Bronchial epithelial cell (primary cell): ENCODE measurements at regions not wholly inside any gene's neighbourhood (a gene's known extent, or its start where the extent isn't known, plus 50 kb on each side); places are given as distances from the start of the nearest gene placed in this dataset.

Source experiments
- DNase-seq: peaks from one replicate; pipeline ENCODE4 v3.0.0-alpha.2; 2010; ENCODE audit warnings: low read depth
- FAIRE-seq: peaks from 2 replicates; lab custom pipeline; 2011; peaks lifted over from hg19 to GRCh38; lab: Jason Lieb, UNC
- H3K27me3 ChIP-seq: 2 replicates; pipeline ENCODE4 v1.5.1; 2011; ENCODE audit warnings: low read length; ENCODE audit not compliant: control insufficient read depth, insufficient read depth
- H3K36me3 ChIP-seq: 2 replicates; pipeline ENCODE4 v1.5.1; 2011; ENCODE audit warnings: low read length; ENCODE audit not compliant: control insufficient read depth, insufficient read depth
- H3K4me3 ChIP-seq: 2 replicates; pipeline ENCODE4 v1.5.1; 2011; ENCODE audit warnings: mild to moderate bottlenecking, low read depth, low read length, control low read depth
- CTCF ChIP-seq: IDR thresholded peaks from 2 replicates; pipeline ENCODE4 v1.5.1; 2011; ENCODE audit warnings: mild to moderate bottlenecking, moderate library complexity, low read length, control low read depth, inconsistent platforms; ENCODE audit not compliant: insufficient read depth, severe bottlenecking

- H3K27me3 ChIP-seq, result peaks cover 5% of the 10 kb centered on the region
- DNase-seq (peak; percentile 34), FAIRE-seq (no peak)
- TF ChIP-seq CTCF, result peak; percentile 35
- H3K4me3 ChIP-seq, result no peak overlapping the region
- no peaks in the 10 kb centered on the region for H3K36me3 ChIP-seq
These were observed 194.2 kb downstream of the UACA start for GRCh38 chr15:70569091-70569713.

DNA sequence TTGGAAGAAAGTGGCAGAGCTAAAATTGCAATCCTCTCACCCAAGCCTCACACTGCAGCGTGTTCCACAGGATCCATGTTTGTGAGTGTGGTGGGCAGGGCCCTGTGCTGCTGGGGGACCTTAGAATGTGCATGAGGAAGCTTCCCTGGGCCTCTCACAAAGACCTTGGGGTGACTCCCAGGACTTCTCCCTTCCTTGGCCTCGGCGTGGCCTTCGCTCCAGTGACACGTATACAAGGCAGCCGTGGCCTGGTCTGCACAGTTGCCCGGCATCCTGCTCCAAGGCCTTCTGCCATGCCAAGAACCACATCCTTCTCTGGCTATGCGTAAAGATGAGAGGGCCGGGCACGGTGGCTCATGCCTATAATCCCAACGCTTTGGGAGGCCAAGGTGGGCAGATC is 196.4 kb downstream of the UACA start:
- FAIRE-seq, result no peak

DNA sequence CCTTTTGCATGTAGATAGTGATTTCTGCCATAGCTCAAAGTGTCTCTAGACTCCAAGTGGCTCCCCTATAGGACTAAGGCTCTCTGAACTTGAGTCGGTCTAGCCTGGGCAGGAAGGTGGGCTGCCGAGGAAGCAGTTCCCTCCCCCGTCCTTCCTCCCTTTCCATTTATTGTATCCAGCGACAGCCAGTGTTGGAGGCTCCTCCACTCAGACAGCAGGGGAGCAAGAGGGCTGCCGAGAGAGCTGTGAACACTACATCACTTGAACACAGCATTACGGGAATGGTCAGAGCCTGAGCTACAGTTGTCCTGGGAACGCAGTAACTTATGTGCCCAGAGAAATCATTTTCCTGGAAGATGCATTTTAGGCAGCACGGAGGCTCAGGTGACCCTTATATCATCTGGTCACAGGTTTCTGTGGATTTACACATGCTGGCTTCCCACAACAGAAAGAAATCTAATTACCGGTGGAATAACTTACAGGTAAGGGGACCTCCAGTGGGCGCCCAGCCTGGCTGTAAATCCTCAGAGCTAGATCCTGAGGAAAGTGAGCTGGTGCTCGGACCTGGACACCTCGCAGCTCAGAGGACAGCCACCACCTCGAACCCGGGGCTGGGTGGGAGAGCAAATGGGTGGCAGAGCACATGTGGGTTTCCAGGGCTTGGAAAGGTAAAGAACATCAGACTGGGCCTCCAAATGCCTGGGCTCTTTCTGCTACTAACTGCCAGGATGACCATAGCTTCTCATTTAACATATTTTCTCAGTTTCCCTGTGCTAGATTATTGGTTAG is 197.1 kb downstream of the UACA start:
- TF ChIP-seq CTCF, result no peak
- no peak overlapping the region for H3K4me3 ChIP-seq
- H3K36me3 ChIP-seq, result no peaks in the 10 kb centered on the region
- DNase-seq (no peak), FAIRE-seq (no peak)
- H3K27me3 ChIP-seq, result peaks cover 13% of the 10 kb centered on the region

More for the DNA sequence above, 196.4 kb downstream of the UACA start:
- no peak for TF ChIP-seq CTCF
- H3K4me3 ChIP-seq, result no peak overlapping the region
- peaks cover 13% of the 10 kb centered on the region for H3K27me3 ChIP-seq
- DNase-seq, result no peak
- H3K36me3 ChIP-seq, result no peaks in the 10 kb centered on the region

- Histone ChIP-seq H3K27me3 (peaks cover 19% of the 10 kb centered on the region), H3K4me3 (no peak overlapping the region), H3K36me3 (no peaks in the 10 kb centered on the region)
- no peak for FAIRE-seq
- no peak for DNase-seq
- no peak for TF ChIP-seq CTCF
These were observed 199.7 kb downstream of the UACA start for GRCh38 chr15:70563561-70564095.

DNA sequence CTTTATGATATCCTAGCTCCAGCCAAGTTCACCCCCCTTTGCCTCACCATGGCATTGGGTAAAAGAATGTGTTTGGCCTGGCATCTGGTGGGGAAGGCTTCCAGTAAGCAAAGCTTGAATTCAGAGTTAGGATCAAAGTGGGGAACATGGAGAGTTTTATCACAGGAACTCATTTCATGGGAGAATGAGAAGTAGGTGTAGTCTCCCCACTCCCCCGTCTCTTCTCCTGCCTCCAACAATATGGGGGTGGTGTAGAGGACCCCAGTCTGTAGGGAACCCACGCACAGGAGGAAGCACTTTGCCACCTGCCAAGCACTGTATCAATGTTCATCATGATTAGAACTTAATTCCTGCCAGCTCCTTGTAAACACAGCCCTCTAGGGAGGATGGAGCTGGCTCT is 200.5 kb downstream of the UACA start:
- no peaks in the 10 kb centered on the region for H3K36me3 ChIP-seq
- FAIRE-seq (no peak), DNase-seq (no peak)
- H3K27me3 ChIP-seq, result peaks cover 25% of the 10 kb centered on the region
- no peak overlapping the region for H3K4me3 ChIP-seq
- TF ChIP-seq CTCF, result no peak
